Activated T-cell treated with anti-CD3 and anti-CD28 coated beads, Interleukin-2, amount 50 U/mL, for 1 hour (primary cell): ENCODE measurements at regions not wholly inside any gene's neighbourhood (a gene's known extent, or its start where the extent isn't known, plus 50 kb on each side); places are given as distances from the start of the nearest gene placed in this dataset.
"Not testable (repeated sequence)": the region's sequence is repeated elsewhere in the genome, so short reads cannot be mapped to it uniquely, and the experiment has no call there.

Source experiments
- DNase-seq: peaks from one replicate; pipeline ENCODE4 v3.0.0-alpha.2; 2020

DNA sequence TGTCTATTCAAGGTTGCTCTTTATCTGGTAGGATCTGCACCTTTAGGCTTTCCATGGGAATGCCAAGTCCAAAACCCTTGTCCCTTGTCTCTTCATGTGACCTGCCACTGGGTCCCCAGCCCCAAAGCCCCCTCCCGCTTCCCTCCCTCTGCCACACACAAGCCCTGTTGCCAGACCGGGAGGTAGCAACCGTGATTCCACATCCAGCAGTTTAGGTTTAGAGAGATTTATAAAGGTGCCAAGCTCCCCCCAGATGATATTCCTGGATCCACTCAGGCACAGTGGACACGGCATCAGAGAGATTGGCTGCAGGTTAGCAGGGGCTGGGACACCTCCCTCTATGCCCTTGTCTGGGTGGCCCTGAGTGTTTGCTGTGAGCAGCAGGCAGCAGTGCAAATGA lies 504.7 kb downstream of the CCDC171 start:
- DNase-seq: no peak

DNA sequence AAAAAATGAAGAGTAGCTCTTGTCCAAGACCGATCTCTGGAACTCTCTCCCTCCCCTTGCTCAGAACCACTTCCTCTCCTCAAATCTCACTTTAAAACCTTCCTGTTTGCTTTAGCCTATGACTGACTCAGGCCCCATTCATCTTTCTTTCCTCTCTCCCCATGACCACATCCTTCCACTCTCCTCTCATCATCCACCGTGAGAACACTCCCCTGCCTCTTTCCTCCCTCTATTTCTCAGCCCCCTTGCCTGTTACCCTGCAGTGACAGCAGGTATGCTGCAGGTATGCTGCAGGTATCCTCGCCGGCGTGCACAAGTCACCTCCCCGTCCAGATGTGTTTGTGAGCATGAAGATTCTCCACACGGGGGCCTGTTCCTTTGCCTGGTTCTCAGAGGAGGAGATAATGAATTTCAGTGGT lies 505.3 kb downstream of the CCDC171 start:
- no peak for DNase-seq

GRCh38 chr9:16060436-16061129 lies 507.7 kb downstream of the CCDC171 start:
- no peak for DNase-seq

DNA sequence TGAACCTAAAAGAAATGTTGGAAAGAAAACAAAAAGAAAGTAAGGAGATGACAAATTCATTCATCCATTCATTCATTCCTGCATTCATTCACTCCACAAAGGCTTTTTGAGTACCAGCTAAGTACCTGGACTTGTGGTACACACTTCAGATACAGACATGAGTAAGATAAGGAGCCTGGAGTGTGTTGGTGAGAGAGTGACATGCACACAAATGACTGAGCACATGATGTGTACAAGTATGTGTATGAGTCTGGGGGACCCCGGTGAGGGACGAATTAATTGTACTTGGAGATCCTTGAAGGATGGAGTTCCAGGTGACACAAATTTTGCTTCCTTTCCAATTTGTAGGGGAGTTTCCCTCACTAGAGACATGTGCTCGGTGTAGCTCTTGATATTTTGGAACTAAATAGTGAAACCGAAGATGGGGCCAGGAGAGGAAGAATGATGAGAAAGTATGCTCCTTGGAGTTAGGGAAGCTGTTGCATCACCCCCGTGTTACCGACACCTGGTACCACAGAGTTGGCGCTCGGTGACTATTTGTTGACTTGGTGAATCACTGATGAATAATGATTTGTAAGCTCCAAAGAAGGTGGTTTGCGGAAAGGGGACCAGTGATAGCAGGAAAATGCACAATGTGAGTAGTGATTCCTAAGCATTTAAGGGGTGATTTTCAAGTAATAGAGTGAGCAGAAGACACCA lies 509.8 kb downstream of the CCDC171 start:
- no peak for DNase-seq

DNA sequence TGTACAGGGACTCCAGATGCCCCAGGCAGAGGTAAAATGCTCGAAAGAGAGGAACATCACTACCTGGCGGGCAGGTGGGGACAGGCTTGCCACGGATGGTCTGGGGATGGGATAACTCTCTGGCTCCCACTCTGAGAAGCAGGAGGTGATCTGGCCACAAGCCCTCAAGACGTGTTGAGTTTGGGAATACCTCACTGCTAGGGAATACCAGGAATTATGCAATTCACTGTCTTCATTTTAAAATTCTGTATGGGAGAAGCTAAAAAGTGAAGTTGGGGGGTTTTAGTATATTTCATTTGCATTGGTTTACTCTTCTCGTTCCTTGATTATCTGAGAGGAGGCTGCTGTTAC lies 510.4 kb downstream of the CCDC171 start:
- no peak for DNase-seq

GRCh38 chr9:16064771-16065170 lies 511.9 kb downstream of the CCDC171 start:
- no peak for DNase-seq

GRCh38 chr9:16066201-16066600 lies 513.4 kb downstream of the CCDC171 start:
- not testable (repeated sequence) for DNase-seq

GRCh38 chr9:16068476-16068875 lies 515.6 kb downstream of the CCDC171 start:
- no peak for DNase-seq

DNA sequence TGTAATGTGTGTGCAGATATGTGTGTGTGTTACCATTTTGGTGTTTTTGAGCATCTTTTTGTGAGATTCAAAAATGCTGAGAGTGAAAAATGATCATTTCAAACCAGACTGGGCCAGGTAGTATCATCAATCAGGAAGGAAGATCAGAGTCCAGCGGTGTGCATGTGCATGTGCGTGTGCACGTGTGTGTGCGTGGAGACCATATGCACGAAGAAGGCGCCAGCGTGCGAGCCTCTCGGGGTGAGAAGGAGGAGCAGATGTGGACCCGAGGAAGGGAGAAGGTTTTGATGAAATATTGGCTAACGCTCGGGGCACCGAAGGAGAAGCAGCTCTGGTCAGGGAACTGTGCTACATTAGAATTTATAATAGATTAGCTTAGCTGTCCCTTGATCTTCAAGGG lies 516.4 kb downstream of the CCDC171 start:
- DNase-seq: no peak

DNA sequence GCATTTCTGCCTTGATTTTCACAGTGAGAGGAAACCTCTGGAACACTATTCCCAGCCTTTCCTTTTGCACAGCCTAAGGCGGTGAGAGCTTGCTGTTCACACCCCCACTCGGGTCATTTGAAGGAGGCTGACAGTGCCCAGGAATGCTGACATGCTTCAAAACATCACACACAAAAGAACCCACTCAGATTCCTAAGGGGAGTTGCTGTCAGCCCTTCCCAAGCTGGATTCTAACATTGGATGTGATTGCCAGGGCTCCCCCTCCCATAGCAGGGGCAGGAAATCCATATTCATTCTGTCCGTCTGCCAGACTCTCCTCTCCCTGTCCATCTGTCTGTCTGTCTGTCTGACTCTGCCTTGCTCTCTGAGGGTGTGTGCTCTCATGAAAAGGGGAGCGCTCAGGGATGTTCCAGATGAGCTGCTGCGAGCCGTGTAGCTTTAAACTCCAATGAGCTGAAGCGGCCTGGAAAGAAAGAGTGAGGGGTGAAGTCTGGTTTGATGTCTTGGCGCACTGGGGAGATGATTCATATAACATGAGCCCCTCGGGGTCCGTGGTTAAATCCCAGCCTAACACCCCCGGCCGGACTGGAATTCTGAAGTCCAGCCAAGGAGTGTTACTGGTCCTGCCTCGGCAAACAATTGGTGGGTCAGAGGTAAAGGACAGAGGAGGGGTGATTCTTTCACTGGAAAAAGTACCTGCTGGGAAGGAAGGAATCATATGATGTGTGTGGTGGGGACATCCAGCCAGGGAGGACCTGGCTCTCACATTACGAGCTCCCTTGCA lies 517.0 kb downstream of the CCDC171 start:
- no peak for DNase-seq

DNA sequence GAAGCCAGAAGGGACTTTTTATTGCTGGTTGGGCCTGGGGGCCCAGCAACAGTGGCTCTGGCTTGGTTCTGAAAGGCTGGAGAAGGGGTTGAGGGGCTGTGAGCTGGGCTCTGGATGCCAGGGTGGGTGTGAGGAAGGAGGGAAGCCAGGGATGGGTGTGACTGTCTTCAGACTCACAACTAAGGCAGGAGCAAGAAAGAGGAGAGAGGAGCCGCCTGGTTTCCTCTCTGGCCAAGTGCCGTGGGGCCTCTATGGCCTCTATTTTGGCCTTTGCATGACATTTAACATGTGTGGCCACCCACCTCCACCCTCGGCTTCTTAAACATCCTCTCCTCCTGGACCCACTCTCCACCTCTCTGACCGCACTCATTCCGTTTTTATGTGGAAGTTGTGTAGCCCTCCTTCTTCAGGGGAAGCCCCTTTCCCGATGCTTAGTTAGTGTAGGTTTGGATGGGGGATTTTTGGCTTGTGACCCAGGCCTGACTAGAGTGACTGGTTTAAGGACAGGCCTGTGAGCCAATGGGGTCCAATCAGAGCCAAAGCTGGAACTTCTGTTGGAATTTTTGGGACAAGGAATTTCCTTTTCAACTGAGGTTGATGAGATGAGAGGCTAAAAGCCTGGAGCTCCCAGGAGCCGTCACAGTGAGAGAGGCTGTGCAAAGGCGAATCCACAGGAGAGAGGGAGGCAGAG lies 517.8 kb downstream of the CCDC171 start:
- no peak for DNase-seq

DNA sequence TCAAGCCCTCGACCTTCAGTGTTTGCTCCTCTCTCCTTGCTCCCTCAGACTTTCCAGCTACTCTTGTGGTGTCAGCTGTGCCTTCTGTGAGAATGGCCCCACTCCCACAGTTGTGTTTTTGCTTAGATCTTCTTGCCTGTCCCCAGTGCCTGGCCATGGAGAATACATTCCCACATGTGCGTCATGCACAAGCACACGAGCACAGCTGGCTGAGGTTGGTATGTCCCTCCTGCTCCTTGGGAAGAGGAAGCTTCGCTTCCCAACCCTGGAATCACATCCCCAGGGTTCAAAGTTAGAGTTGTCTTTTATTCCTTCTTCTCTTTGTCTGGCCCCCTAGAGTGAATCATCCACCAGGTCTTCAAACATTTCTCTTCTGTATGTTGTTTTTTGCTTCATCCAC lies 518.6 kb downstream of the CCDC171 start:
- DNase-seq: no peak

GRCh38 chr9:16074963-16075362 lies 522.1 kb downstream of the CCDC171 start:
- DNase-seq: no peak

DNA sequence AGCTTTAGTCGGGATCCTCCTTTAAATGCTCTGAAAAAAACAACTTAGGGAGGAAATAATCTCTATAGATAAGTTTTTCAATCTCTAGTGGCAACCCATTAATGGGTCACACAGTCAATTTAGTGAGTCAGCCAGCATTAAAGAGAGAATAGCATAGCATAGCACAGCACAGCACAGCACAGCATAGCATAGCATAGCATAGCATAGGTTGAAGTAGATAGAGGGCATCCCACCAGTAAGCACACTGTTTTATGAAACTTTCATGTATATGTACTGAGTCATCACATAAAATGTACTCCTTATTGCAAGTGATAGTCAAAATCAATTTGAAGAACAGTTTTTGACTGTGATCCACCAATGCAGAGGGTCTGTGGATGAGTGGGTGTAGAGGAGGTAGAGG lies 522.9 kb downstream of the CCDC171 start:
- DNase-seq: no peak

GRCh38 chr9:16076511-16076910 lies 523.7 kb downstream of the CCDC171 start:
- DNase-seq: no peak

DNA sequence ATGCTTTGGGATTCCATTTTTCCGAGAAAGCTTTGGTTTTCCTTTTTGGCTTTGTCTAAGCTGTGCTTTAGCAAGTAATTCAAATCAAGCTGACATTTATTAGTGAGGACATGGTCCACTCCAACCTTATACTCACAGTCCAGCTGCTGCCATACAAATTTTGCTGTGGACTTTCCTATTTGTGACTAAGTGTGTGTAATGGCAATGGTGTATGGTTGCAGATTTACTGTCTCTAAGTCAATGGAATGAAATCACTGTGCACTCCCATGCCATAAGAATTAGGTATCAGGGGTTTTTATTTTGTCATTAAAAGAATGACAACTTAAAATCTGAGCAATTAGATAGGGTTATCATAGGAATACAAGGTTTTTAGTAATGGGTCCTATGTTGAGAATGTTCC lies 530.0 kb downstream of the CCDC171 start:
- no peak for DNase-seq

DNA sequence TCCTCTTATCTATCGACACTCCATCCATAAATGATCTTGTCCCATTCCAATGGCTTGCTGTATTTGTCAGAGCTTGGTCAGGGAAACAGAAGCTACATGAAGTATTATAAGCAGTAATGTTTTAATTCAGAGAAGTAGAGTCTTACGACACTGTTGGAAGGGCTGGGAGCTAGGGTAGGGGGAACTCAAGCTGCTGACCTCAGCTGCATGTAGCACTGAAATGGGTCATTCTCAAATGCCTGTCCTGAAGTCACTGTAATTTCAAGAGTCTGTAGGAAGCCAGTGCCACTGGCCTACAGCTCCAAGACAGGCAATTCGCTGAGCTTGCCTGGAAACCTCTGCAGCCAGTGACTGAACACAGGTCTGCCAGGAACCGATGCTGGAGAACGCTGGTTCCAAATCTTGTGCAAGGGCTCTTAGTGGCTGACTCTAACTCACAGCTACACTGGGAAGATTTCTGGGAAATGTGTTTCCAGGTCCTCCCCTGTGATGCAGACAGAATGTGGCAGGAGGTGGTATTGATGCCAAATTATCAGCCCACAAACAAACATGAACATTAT lies 532.4 kb downstream of the CCDC171 start:
- DNase-seq: no peak

DNA sequence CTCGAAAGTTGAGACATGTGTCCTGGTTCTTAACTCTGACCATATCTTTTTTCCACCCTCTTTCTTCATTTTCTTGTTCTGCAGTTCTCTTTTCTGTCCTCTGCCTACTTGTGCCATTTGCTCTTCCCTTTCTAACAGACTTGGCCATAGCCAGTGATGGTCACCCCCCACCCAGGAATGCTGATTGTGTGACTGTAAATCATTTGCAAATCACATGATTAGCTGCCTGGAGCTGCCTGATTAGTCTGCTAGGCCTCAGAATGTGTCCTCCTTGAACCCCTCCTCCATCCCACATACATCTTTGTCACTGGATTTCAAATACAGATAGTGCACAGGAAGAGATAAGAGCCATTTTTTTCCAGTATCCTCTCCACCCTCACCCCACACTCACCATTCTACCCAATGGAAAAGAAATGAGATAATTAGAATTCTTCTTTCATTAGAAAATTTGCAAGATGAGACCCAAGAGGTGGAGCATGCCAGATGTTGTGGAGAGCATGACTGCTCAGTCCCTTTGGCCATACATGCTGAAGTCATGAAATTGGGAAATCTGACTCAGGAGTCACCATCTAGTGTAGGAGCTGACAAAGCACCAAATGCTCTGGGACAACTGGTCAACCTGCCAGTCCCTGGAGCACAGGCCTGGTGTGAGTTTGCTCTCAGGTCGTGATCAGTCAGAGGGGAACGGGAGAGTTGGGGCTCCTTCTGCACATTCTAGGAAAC lies 538.2 kb downstream of the CCDC171 start:
- no peak for DNase-seq

GRCh38 chr9:16092142-16093091 lies 539.6 kb downstream of the CCDC171 start:
- no peak for DNase-seq

GRCh38 chr9:16098306-16098705 lies 545.5 kb downstream of the CCDC171 start:
- no peak for DNase-seq
